Medulla oblongata (tissue), 1 donor: ENCODE measurements at regions not wholly inside any gene's neighbourhood (a gene's known extent, or its start where the extent isn't known, plus 50 kb on each side); places are given as distances from the start of the nearest gene placed in this dataset.

ENCODE experiments used
- DNase-seq: peaks from one replicate; pipeline ENCODE4 v3.0.0-alpha.2; 2015; ENCODE audit errors: extremely low spot score

GRCh38 chr15:47553947-47554346 lies 163.4 kb upstream of the SEMA6D start:
- no peak for DNase-seq

GRCh38 chr15:47561102-47561501 lies 156.2 kb upstream of the SEMA6D start:
- DNase-seq, result no peak

GRCh38 chr15:47565949-47566348 lies 151.4 kb upstream of the SEMA6D start:
- no peak for DNase-seq

GRCh38 chr15:47566610-47567009 lies 150.7 kb upstream of the SEMA6D start:
- no peak for DNase-seq

- no peak for DNase-seq
Observed at GRCh38 chr15:47568030-47568429, 149.3 kb upstream of the SEMA6D start.

- no peak for DNase-seq
Observed at GRCh38 chr15:47570044-47570443, 147.3 kb upstream of the SEMA6D start.

DNA sequence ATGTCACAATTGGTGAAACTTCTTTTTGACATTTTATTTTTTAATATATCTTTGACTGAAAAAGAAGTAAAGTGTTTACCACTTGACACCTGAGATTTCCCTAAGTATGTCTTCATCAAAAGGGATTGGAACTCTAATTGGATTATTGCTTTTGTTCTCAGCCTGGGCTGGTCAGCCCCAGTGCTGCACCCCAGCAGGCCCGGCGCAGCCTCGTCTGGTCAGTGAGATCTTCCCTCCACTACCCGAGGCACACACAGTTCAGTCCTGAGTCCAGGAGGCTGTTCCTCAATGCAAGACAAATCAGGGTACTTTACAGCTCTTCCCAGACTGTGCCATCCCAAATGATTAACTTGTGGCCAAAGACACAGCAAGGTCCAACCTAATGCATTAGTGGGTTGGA lies 146.9 kb upstream of the SEMA6D start:
- no peak for DNase-seq

GRCh38 chr15:47570881-47571640 lies 146.2 kb upstream of the SEMA6D start:
- DNase-seq, result no peak

DNA sequence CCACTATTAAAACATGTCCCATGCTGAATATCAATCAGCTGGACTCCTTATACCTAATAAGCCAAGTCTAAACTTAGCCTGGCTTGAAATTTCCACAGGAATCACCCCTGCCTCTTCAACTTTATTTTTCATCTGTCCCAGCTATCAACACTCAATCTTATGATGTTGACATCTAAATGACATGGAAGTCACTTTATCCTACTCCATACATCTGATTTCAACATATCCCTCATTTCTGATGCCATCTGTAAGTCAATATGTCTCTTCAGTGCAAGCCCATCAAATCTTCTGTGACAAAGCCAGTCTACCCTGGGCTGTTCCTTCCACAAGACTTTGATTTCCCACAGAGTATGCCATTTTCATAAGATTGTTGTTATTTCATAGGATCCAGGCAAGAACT lies 143.6 kb upstream of the SEMA6D start:
- DNase-seq, result no peak

GRCh38 chr15:47577000-47577399 lies 140.3 kb upstream of the SEMA6D start:
- no peak for DNase-seq

DNA sequence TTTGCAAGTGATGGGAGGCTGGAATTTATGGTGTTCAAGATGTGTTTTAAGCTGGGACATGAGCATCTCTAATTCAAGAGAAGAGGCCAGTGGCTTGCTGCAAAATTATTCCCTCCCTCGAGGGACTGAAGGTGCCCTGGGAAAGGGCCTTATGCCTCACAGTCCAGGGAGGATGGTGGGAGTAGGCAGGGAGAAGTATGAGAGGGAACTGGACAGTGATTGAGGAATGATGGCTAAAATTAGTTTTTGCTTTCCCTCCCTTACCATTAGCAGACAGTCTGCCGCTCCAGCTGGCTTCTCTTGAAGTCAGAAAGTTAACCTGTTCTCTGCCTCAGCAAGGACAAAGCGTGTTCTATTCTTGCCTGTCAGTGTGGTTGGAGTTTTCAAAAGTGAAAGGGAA lies 139.8 kb upstream of the SEMA6D start:
- no peak for DNase-seq

DNA sequence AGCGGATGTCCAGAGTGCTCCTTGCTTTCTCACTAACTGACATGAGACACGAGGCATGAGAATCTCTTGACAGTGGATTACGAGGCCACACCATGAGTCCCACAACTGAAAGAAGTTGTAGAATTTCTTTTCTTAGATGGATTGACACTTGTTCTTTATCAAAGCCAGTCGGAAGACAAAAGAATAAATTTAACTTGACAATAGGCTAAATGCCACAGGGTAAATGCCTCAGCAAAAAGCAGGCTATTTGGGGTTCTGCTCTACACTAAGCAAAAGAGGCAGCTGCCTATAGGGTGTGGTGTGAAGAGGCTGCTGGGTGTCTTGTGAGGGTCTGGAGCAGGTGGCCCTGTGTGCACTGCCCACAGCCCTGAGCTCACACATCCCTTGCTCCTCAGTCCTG lies 135.1 kb upstream of the SEMA6D start:
- DNase-seq, result no peak

GRCh38 chr15:47584316-47584715 lies 133.0 kb upstream of the SEMA6D start:
- no peak for DNase-seq

DNA sequence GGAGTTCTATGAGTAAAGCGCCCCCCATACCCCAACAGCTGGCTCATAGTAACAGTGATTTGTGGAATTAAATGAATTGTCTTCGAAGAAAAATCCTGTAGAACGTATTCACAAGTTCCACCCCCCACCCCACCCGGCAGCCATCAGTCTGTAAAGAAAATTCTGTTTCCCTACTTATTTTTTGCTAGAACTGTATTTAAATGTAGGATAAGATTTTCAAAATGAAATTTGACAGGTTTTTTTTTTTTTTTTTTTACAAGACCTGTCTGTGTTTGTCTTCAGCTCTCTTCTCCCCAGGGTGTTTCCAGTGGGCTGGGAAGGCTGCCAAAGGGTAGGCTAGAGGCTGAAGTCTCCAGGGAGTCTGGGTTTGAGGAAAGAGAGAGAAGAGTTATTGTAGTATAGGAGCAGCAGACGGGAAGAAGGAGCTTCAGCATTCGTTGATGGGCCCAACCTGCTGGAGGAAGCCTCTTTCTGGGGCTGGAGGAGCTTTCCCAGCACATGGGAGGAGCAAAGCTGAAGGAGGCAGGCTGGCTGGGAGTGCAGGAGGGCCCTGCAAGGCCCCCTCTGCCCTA lies 130.6 kb upstream of the SEMA6D start:
- DNase-seq, result no peak

DNA sequence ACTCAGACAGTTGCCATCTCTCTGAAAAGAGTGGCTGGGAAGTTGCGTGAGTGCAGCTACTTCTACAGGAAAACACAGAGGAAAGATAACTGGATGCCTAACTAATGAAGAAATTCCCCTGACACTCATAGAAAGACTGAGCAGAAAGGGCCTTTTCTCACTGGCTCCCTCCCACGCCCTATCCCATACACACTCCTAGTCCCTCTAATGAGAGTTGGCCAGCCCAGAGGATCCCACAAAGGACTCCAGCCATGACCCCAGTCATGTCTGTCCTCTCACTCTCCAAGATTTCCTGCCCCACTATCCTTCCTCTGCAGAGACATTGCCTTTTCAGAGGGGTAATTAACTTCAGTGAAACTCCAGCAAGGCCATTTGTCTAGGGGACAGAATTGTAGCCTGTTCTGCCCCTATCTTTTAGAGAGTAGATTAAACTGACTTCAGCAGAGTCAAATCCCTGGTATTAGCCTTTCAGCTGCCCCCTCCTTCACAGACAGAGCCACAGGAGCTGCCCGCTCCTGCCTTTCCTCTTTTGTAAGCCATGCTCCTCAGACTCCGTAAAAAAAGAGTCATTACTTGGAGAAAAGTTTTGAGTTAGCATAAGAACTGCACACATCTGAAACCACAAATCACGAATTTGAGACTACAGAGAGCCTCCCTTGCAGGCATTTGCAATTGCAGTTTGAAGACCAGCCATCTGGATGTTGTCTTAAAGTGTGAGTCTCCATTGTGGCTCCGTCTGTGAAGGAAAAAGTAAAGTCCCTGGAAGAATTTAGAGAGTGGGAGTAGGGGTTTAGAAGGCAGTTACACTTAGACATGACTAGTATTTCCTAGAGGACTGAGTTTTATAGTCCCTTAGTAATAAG lies 129.1 kb upstream of the SEMA6D start:
- DNase-seq, result no peak

DNA sequence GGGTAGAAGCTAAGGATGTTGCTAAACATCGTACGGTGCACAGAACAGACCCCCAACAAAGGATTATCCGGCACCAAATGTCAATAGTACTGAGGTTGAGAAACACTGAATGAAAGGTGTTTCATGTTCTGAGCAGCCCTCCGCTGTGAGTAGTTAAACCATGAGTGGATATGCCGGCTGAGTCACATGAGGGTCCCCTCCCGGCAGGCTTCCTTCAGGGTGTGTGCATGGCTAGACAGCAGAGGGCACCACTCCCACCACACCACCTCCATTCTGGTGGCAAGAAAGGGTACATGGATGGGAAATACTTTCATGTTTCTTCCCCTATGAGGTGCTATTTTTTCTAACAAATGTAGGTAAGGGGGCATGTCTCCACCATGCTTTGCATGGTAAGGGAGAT lies 128.3 kb upstream of the SEMA6D start:
- DNase-seq, result no peak

- DNase-seq, result no peak
Observed at GRCh38 chr15:47598996-47599395, 118.3 kb upstream of the SEMA6D start.

DNA sequence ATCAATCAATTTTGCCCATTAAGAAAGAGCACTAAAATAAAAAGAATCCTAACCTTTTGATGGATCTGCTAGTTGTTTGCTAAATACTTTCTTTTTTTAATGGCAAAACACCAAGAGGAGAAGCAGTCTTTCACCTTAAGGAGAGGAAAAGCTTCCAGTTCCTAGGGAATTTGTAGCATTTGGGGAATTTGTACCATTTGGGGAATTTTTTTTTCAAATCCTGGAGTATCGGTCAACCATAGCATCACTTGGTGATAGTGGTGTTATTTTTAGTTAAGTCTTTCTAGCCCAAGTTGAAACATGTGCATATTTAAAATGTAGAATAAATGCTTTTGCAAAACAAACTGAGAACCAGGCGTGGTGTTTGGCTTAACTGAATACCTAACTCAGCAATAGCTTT lies 117.5 kb upstream of the SEMA6D start:
- DNase-seq, result no peak

GRCh38 chr15:47602121-47602520 lies 115.2 kb upstream of the SEMA6D start:
- no peak for DNase-seq

- no peak for DNase-seq
Observed at GRCh38 chr15:47603026-47603425, 114.3 kb upstream of the SEMA6D start.

GRCh38 chr15:47607695-47608094 lies 109.6 kb upstream of the SEMA6D start:
- DNase-seq, result no peak

GRCh38 chr15:47609693-47610092 lies 107.6 kb upstream of the SEMA6D start:
- DNase-seq, result no peak

- DNase-seq, result no peak
Observed at GRCh38 chr15:47610736-47611135, 106.6 kb upstream of the SEMA6D start.
